HEK293T (cell line): ENCODE measurements at regions not wholly inside any gene's neighbourhood (a gene's known extent, or its start where the extent isn't known, plus 50 kb on each side); places are given as distances from the start of the nearest gene placed in this dataset.

Source experiments
- CTCF ChIA-PET: fragments of 350-600 bp; formaldehyde crosslinking; extraction: SDS; loops from one replicate; lab custom pipeline; 2021; ENCODE audit warnings: antibody characterized with exemption, inconsistent platforms; lab: Yijun Ruan, JAX
- POLR2A ChIA-PET: fragments of 350-600 bp; formaldehyde crosslinking; extraction: SDS; loops from one replicate; lab custom pipeline; 2020; ENCODE audit warnings: antibody characterized with exemption, inconsistent platforms; lab: Yijun Ruan, JAX
- DNase-seq: peaks from one replicate; pipeline ENCODE4 v3.0.0; 2012; ENCODE audit warnings: mixed read lengths; ENCODE audit errors: extremely low spot score
- ARNT ChIP-seq: fragments of 450-650 bp; IDR thresholded peaks from 2 replicates; pipeline ENCODE4 v1.6.1; 2017; ENCODE audit warnings: mild to moderate bottlenecking
- BHLHE40 ChIP-seq: fragments of 450-650 bp; IDR thresholded peaks from 2 replicates; pipeline ENCODE4 v1.6.1; 2016; ENCODE audit warnings: mild to moderate bottlenecking, moderate library complexity, borderline replicate concordance
- CTBP1 ChIP-seq: fragments of 450-650 bp; IDR thresholded peaks from 2 replicates; pipeline ENCODE4 v1.6.1; 2016; ENCODE audit warnings: borderline replicate concordance
- ELF4 ChIP-seq: fragments of 450-650 bp; IDR thresholded peaks from 2 replicates; pipeline ENCODE4 v1.6.1; 2017; ENCODE audit warnings: antibody characterized with exemption
- FOXA1 ChIP-seq: fragments of 450-650 bp; IDR thresholded peaks from 2 replicates; pipeline ENCODE4 v1.6.1; 2016; ENCODE audit warnings: mild to moderate bottlenecking
- FOXK2 ChIP-seq: fragments of 450-650 bp; IDR thresholded peaks from 2 replicates; pipeline ENCODE4 v1.6.1; 2016; ENCODE audit warnings: mild to moderate bottlenecking
- FOXM1 ChIP-seq: fragments of 450-650 bp; IDR thresholded peaks from 2 replicates; pipeline ENCODE4 v1.6.1; 2017; ENCODE audit warnings: mild to moderate bottlenecking, borderline replicate concordance
- HDGF ChIP-seq: fragments of 450-650 bp; IDR thresholded peaks from 2 replicates; pipeline ENCODE4 v1.6.1; 2017; ENCODE audit warnings: antibody characterized with exemption, borderline replicate concordance
- L3MBTL2 ChIP-seq: fragments of 450-650 bp; conservative IDR thresholded peaks from 2 replicates; pipeline ENCODE4 v1.6.1; 2016; ENCODE audit warnings: mild to moderate bottlenecking
- LEF1 ChIP-seq: fragments of 450-650 bp; IDR thresholded peaks from 2 replicates; pipeline ENCODE4 v1.6.1; 2017; ENCODE audit warnings: mild to moderate bottlenecking, borderline replicate concordance
- NFRKB ChIP-seq: fragments of 450-650 bp; IDR thresholded peaks from 2 replicates; pipeline ENCODE4 v1.6.1; 2016; ENCODE audit warnings: mild to moderate bottlenecking, moderate library complexity
- PKNOX1 ChIP-seq: fragments of 450-650 bp; IDR thresholded peaks from 2 replicates; pipeline ENCODE4 v1.6.1; 2016
- SP1 ChIP-seq: fragments of 450-650 bp; IDR thresholded peaks from 2 replicates; pipeline ENCODE4 v1.6.1; 2017
- SUZ12 ChIP-seq: fragments of 450-650 bp; IDR thresholded peaks from 2 replicates; pipeline ENCODE4 v1.6.1; 2016; ENCODE audit warnings: mild to moderate bottlenecking
- TARDBP ChIP-seq: fragments of 450-650 bp; IDR thresholded peaks from 2 replicates; pipeline ENCODE4 v1.6.1; 2016
- ZNF384 ChIP-seq: fragments of 450-650 bp; IDR thresholded peaks from 2 replicates; pipeline ENCODE4 v1.6.1; 2016

- ChIA-PET CTCF (no interaction called here), POLR2A (no interaction called here)
- TF ChIP-seq L3MBTL2 (no peak), SP1 (no peak), ELF4 (no peak), PKNOX1 (no peak)
- no peak for DNase-seq
Measured at GRCh38 chr3:81164806-81165205, 596.6 kb downstream of the GBE1 start.

- ChIA-PET POLR2A (no interaction called here), CTCF (interaction anchor here (1.3 kb wide), 1 partner anchor 11 kb away, joined by 4 read pairs; no protein-coding TSS in a partner anchor)
- TF ChIP-seq ARNT (no peak), PKNOX1 (no peak), L3MBTL2 (no peak), LEF1 (no peak), ELF4 (no peak), HDGF (no peak), FOXM1 (no peak), BHLHE40 (no peak), SUZ12 (no peak), TARDBP (no peak)
- no peak for DNase-seq
Measured at GRCh38 chr3:81161851-81162250, 599.6 kb downstream of the GBE1 start.

GRCh38 chr3:81161100-81161499, 600.3 kb downstream of the GBE1 start:
- TF ChIP-seq FOXM1 (no peak), FOXA1 (no peak), TARDBP (no peak), ZNF384 (no peak), SUZ12 (no peak), HDGF (no peak), L3MBTL2 (no peak), CTBP1 (no peak), FOXK2 (no peak), BHLHE40 (no peak), SP1 (no peak), ARNT (no peak), NFRKB (no peak), ELF4 (no peak), LEF1 (no peak), PKNOX1 (no peak)
- DNase-seq, result no peak
- ChIA-PET POLR2A (no interaction called here), CTCF (interaction anchor here (1.3 kb wide), 1 partner anchor 10 kb away, joined by 4 read pairs; no protein-coding TSS in a partner anchor)

GRCh38 chr3:81154611-81155143, 606.8 kb downstream of the GBE1 start:
- DNase-seq, result no peak

GRCh38 chr3:81152156-81152555, 609.3 kb downstream of the GBE1 start:
- DNase-seq, result no peak
- no peak for TF ChIP-seq ARNT
- TF ChIP-seq FOXA1, result no peak
- TF ChIP-seq ZNF384, result no peak
- TF ChIP-seq HDGF, result no peak
- CTCF ChIA-PET, result no interaction called here
- POLR2A ChIA-PET, result no interaction called here

More at GRCh38 chr3:81154611-81155143, 606.8 kb downstream of the GBE1 start:
- TF ChIP-seq BHLHE40 (no peak), HDGF (no peak), ELF4 (no peak), PKNOX1 (no peak), TARDBP (no peak), FOXK2 (no peak), NFRKB (no peak), FOXA1 (no peak), SP1 (no peak), SUZ12 (no peak), ZNF384 (no peak), LEF1 (no peak), ARNT (no peak), L3MBTL2 (no peak), CTBP1 (no peak), FOXM1 (no peak)
- ChIA-PET CTCF (no interaction called here), POLR2A (no interaction called here)

- ChIA-PET CTCF (no interaction called here), POLR2A (no interaction called here)
- TF ChIP-seq CTBP1 (no peak), FOXK2 (no peak), FOXM1 (no peak), SP1 (no peak), ZNF384 (no peak), ELF4 (no peak), HDGF (no peak), L3MBTL2 (no peak), LEF1 (no peak), ARNT (no peak), FOXA1 (no peak), NFRKB (no peak), TARDBP (no peak), SUZ12 (no peak), BHLHE40 (no peak), PKNOX1 (no peak)
- DNase-seq, result no peak
Measured at GRCh38 chr3:81132995-81133394, 628.5 kb downstream of the GBE1 start.
